ENCODE measurements at regions not wholly inside any gene's neighbourhood (a gene's known extent, or its start where the extent isn't known, plus 50 kb on each side); places are given as distances from the start of the nearest gene placed in this dataset.

GRCh38 chr14:62301911-62302310 is 539.7 kb downstream of the SNAPC1 start:
- Histone ChIP-seq H2AK9ac (replicated peaks; ENCODE audit: low read depth, low read length, poor library complexity) (no peak overlapping the region), H3K4me3 (ENCODE audit: insufficient read depth, low read depth, low read length) (no peak overlapping the region), H2AK5ac (ENCODE audit: low read depth, low read length) (no peak overlapping the region), H4K8ac (ENCODE audit: low read depth in 2 of 2, low read length in 2 of 2) (no peak overlapping the region), H3K36me3 (ENCODE audit: control insufficient read depth, insufficient read depth, low read length) (no peaks in the 10 kb centered on the region), H3K23ac (ENCODE audit: low read depth, low read length) (no peak overlapping the region), H4K5ac (ENCODE audit: low read depth, low read length) (no peak overlapping the region), H3K79me1 (ENCODE audit: low read depth in 1 of 2, low read length in 2 of 2) (no peaks in the 10 kb centered on the region), H3K18ac (ENCODE audit: low read depth, low read length) (no peak overlapping the region), H3K27ac (ENCODE audit: insufficient read depth, low read length) (no peak overlapping the region; the same call in 1 of the 2 replicates), H3K4ac (ENCODE audit: low read depth, low read length) (no peak overlapping the region), H3K9me3 (ENCODE audit: control insufficient read depth, insufficient read depth, low read length) (0 out of 2 replicates have a peak, but pooled peaks cover 2% of the 10 kb centered on the region), H3K9ac (ENCODE audit: low read depth, low read length) (0 out of 2 replicates have a peak overlapping the region, but pooled peaks have one; percentile 25), H2BK120ac (ENCODE audit: low read depth, low read length) (no peak overlapping the region), H2BK5ac (ENCODE audit: low read depth, low read length, poor library complexity, severe bottlenecking) (no peak overlapping the region), H4K91ac (ENCODE audit: insufficient read depth, low read depth, low read length) (no peak overlapping the region), H3K9me1 (ENCODE audit: insufficient read depth, low read length) (no peaks in the 10 kb centered on the region), H2BK15ac (ENCODE audit: low read depth, low read length) (no peak overlapping the region), H3K56ac (ENCODE audit: extremely low read depth, insufficient read depth, low read length) (no peak overlapping the region), H3K4me1 (ENCODE audit: control insufficient read depth, insufficient read depth, low read length) (peaks cover 5% of the 10 kb centered on the region; the same call in 1 of the 2 replicates), H2BK20ac (ENCODE audit: low read depth, low read length) (no peak overlapping the region), H2AFZ (replicated peaks; ENCODE audit: low read length, poor library complexity) (no peak overlapping the region), H3K4me2 (ENCODE audit: low read depth, low read length) (no peak overlapping the region), H3K27me3 (ENCODE audit: control insufficient read depth, insufficient read depth, low read length) (no peaks in the 10 kb centered on the region), H4K20me1 (ENCODE audit: insufficient read depth, low read length) (no peaks in the 10 kb centered on the region), H3K14ac (replicated peaks; ENCODE audit: low read depth, low read length) (no peak overlapping the region)
- no TSS peak for BruUV-seq (replicated peaks)
- TF ChIP-seq FOS (IDR thresholded peaks at IDR 0.05; ENCODE audit: low read depth, low read length) = no peak
- TF ChIP-seq CEBPB (IDR thresholded peaks at IDR 0.05; ENCODE audit: low read depth, low read length) = peak; percentile 43; the same call in 1 of the 2 replicates
- no peak for TF ChIP-seq SMC3 (IDR thresholded peaks at IDR 0.05; ENCODE audit: low read depth, low read length)
- POLR2A ChIA-PET (ENCODE audit: unreplicated experiment) = no interaction called here
- dilution Hi-C loops (cut with HindIII; ENCODE audit: low sequenced_read_pairs, unreplicated experiment) = no loop called here
- intact Hi-C loops (cut with micrococcal nuclease) = no loop called here
- in situ Hi-C loops (cut with MboI; ENCODE audit: low sequenced_read_pairs) = no loop called here
- ATAC-seq (ENCODE audit: low read depth) (peak; percentile 90), DNase-seq (peak; percentile 62)
- CTCF ChIA-PET = no interaction called here
- WGBS, 2 experiments (ENCODE audit: extremely low coverage in 2 of 2, insufficient read length in 1 of 2) = no CpG with 5 or more reads among the region's 1 CpG

Data from IMR-90 (cell line).